ELF-1 (cell line): ENCODE measurements at regions not wholly inside any gene's neighbourhood (a gene's known extent, or its start where the extent isn't known, plus 50 kb on each side); places are given as distances from the start of the nearest gene placed in this dataset.

Experiments used
- DNase-seq: peaks from one replicate; pipeline ENCODE4 v3.0.0-alpha.2; 2016; ENCODE audit warnings: low read depth, low spot score

DNA sequence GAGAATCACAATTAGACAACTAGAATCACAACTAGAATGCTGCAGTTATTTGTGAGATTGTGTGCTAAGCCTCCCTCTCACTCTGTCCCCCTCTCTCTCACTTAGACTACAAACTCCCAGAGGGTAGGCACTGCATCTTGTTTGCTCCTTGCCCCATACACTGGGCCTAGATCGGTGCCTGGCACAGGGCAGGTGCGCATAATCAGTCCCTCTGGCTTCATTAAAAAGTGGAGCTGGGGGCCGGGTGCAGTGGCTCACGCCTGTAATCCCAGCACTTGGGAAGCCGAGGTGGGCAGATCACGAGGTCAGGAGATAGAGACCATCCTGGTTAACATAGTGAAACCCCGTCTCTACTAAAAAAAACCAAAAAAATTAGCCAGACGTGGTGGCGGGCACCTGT is 456.8 kb downstream of the MIAT start:
- no peak for DNase-seq

GRCh38 chr22:27115410-27115809 is 458.0 kb downstream of the MIAT start:
- DNase-seq, result no peak

DNA sequence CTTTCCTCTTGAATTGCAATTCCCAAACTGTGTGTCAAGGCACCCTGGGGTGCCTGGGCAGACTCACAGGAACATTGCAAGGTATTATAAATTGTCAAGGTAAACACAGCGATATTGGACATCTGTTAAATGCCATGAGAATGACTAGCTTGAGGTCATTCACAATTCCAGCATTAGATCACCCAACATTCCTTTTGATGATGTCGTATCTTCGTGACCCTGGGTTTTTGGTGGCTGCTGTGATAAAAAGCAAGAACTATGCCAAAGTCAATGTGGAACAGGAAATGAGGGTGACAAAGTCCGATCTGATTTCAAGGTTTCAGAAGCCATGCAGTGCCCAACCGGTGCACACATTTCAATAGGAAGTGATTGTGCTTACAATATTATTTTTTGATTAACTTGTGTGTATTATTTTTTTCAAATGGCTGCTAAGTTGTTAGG is 458.4 kb downstream of the MIAT start:
- no peak for DNase-seq

DNA sequence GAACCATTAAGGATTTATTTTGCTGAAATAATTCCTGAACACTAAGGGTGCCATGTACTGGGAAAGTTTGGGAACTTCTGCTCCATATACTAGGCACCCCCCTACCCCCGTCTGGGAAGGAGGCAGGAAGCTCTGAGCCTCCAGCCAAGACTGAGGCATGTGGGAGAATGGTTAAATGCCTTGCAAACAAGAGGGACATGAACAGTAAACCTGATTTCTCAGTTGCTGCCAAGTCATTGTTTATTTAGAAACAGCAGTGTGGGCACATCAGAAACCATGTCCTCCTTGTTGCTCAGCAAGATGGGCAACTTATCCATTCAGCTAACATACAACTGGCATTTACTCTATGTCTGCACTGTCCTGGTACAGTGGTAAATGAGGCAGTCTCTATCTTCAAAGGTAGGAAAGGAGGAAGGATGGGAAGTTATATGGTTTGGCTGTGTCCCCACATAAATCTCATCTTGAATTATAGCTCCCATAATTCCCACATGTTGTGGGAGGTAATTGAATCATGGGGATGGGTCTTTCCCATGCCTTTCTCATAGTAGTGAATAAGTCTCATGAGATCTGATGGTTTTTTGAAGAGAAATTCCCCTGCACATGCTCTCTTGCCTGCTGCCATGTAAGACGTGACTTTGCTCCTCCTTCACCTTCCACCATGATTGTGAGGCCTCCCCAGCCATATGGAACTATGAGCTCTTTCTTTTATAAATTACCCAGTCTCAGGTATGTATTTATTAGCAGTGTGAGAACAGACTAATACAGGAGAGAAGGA is 459.1 kb downstream of the MIAT start:
- no peak for DNase-seq

DNA sequence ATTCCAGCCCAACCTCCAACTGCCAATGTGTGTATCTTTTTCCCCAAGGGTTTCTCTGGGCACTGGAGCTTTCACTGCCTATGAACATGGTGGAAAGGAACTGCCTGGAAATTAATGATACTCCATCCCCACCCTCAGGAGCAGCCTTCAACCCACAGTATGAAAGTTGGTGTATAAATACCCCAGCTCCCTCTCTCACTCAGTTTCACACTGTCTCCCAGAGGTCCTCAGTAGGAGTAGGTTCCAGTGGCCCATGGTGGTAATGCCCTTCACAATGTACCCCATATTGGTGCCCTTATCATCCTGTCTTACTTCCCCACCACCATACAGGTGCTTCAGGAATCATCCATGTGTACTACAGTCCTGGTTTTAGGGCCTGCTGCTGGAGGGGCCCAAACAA is 462.6 kb downstream of the MIAT start:
- no peak for DNase-seq

DNA sequence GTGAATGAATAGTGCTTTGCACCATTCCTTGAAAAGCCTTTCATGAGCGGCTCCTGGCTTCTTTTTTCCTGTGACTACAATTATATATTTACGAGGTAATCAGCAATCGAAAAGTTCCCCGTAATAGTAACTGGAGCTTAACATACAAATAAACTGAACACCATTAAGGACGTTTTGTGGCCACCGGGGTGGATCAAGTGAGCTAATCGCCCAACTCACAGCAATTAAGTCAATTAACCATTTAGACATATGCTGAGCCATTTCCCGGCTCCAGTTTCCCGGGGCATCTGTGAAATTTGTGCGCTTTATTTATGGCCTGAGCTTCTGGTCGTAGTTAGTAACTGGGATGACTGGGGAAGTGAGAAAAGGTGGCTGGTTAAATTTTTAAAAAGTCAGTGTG is 465.2 kb downstream of the MIAT start:
- no peak for DNase-seq

DNA sequence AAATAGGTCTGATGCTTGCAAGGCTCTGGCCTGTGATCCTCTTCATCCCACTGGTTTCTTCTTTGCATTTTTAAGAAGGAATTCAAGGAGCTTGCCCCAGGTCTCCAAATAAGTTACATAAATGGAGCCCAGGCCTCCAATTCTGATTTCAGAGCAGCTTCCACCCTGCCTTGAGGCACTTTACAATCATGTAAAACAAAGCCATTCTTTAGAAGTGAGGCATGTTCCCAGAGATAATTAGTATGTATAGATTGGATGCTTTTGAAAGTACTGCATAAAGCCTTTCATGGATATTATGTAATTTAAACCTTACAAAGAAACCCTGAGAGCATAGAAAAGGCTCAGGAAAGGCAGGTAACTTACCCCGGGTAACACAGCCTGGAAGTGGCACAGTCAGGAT is 466.5 kb downstream of the MIAT start:
- no peak for DNase-seq

- no peak for DNase-seq
These were observed 467.1 kb downstream of the MIAT start for GRCh38 chr22:27124351-27124966.

- DNase-seq, result no peak
These were observed 468.2 kb downstream of the MIAT start for GRCh38 chr22:27125539-27125938.

DNA sequence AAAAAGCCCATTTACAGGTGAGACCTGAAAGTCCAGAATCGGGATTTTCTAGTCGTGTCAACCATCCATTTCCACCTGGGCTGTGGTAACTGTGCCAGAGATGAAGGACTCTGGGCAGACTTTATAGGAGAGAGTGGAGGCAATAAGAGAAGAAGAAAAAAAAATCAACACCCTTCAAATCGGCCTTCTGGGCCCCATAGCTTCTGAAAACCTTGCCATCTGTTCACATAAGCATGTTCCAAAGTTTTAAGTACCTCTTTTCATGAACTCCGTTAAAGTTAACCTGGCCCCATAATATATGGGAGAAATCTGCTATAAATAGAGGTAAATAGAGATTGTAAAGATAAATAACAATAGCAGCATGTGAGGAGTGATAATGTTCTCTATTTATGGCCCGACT is 470.5 kb downstream of the MIAT start:
- DNase-seq, result no peak

GRCh38 chr22:27128461-27129085 is 471.2 kb downstream of the MIAT start:
- no peak for DNase-seq

GRCh38 chr22:27129266-27129665 is 471.9 kb downstream of the MIAT start:
- DNase-seq, result no peak

DNA sequence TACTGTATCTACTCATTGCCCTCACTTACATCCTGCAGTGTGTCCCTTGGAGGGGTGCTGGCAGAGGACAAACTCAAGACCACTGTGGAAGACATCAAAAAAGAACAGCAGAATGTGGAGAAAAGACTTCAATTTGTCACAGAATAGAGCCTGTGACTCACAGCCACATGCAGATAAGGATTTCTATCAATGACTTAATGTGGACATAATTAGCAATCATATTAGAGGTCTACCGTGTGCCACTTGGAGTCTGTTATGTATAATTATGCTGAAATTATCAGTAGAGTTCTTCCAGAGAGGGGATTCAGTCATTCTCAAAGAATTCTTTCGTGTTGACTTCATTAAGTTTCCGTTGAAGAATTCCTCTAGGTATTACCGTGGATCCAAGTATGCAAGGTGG is 473.5 kb downstream of the MIAT start:
- no peak for DNase-seq

GRCh38 chr22:27131346-27131745 is 474.0 kb downstream of the MIAT start:
- no peak for DNase-seq

GRCh38 chr22:27132400-27132799 is 475.0 kb downstream of the MIAT start:
- no peak for DNase-seq

DNA sequence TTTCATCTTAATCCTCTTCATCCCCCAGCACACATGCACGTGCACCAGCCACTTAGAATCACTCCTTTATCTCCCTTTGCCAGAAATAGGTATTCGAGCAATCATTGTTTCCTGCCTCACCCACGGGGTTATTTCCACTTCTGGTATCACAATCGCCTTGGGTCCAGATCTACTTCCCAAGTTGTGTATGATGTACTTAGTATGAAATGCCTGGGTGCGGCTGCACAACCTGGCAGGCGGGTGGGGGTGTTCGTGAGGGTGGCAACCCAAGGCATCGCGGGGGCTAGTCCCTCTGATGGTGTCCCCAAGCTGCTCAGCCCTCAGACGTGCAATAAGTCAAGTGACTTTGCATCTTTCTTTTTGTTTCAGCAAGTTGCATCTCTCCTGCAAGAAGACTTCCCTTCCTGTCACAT is 475.6 kb downstream of the MIAT start:
- no peak for DNase-seq

DNA sequence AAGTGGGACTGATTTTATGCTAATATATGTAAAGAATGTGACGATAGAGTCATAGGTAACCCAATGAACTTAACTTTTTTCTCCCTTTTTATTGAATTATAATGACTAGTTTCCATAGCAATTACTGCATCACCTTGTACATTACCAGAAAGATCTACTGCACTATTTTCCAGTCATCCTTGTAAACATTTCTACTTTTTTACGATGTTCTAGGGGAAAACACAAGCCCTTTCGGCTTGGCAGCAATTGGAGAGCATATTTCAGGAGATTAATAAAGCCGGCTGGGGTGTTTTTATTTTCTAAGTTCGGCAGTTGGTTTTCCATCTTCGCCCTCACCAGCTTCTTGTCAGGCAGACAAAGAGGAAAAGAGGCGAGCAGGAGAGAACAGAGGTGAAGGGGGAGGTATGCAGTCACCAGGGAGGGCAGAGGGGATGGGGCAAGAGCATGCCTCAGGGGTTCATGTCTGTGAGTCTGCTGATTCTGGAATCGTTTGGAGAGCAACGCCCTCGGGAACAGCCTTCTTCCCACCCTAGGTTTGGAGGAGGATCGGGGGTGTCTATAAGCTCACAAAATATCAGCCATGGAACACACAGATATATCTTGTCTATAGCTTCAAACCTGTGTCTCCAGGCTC is 476.4 kb downstream of the MIAT start:
- peak; percentile 46 for DNase-seq

DNA sequence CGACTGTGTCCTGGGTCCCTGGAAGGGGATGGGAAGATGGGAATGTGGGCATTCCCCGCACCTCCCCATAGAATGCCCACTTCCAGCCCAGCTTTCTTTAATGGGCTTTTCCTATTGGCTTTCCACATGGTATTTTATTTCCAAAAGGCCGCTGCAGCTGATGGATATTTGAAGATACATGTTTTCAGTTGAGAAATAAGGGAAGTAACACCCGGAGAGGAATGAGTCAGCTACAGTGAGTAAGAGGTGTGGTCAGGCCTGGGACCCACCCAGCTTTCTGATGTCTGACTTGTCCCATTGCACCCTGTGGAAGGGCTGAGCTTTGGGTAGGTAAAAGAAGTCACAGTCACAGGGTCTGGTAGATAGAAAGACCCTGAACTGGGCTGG is 476.9 kb downstream of the MIAT start:
- no peak for DNase-seq

DNA sequence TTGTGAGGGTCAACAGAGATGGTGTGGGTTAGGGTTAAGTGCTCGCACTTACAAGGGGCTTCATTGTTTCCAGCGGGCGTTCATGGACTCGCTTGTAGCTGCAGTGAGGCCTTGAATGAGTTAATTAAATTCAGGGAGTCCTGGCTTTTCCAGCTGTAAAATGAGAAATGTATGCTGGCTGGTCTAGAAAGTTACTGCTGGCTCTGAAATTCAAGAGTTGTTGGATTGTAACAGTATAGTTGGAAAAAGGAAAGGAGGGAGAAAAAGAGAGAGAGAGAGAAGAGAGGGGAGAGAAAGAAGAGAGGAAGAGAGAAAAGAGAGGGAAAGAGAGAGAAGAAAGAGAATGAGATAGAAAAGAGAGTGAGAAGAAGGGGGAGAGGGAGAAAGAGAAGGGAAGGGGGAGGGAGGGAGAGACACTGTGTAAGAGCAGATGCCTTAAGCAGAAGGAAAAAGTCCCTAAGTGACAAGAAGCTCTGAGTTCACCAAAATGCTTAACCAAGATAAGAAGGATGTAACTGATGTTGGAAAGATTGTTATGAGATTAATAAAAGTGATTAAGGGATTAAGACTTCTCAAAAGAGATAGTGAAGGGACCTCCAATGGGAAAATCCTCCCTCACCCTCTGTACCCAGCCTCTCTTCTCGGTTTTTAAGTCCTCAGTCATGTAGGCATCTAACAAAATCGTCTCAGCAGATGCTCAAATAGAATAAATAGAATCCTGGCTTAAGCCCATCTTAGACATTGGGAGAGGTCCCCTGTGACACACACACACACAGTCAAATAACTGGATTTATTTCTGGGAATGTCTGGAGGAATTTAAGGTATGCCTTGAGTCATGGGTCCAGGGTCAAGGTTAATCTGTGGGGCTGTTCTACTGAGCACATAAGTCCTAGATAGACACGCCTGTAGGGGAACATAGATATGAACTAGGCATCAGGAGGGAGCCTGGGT is 477.9 kb downstream of the MIAT start:
- no peak for DNase-seq

GRCh38 chr22:27136596-27136995 is 479.2 kb downstream of the MIAT start:
- no peak for DNase-seq

- no peak for DNase-seq
These were observed 480.5 kb downstream of the MIAT start for GRCh38 chr22:27137871-27138337.
